Astrocyte of the hippocampus (primary cell): ENCODE measurements at regions not wholly inside any gene's neighbourhood (a gene's known extent, or its start where the extent isn't known, plus 50 kb on each side); places are given as distances from the start of the nearest gene placed in this dataset.

Experiments
- DNase-seq: peaks from one replicate; pipeline ENCODE4 v3.0.0; 2011; ENCODE audit warnings: low read depth, low spot score

- DNase-seq: no peak
Measured at GRCh38 chr2:228707846-228708245, 526.4 kb upstream of the SPHKAP start.

- DNase-seq: no peak
Measured at GRCh38 chr2:228705318-228705717, 523.8 kb upstream of the SPHKAP start.

- no peak for DNase-seq
Measured at GRCh38 chr2:228703152-228703551, 521.7 kb upstream of the SPHKAP start.

- DNase-seq: no peak
Measured at GRCh38 chr2:228701506-228701905, 520.0 kb upstream of the SPHKAP start.

- peak; percentile 66 for DNase-seq
Measured at GRCh38 chr2:228700638-228701037, 519.2 kb upstream of the SPHKAP start.

- DNase-seq: no peak
Measured at GRCh38 chr2:228699888-228700287, 518.4 kb upstream of the SPHKAP start.

- peak; percentile 27 for DNase-seq
Measured at GRCh38 chr2:228699400-228699799, 517.9 kb upstream of the SPHKAP start.

GRCh38 chr2:228698963-228699362 lies 517.5 kb upstream of the SPHKAP start:
- DNase-seq: no peak

- DNase-seq: no peak
Measured at GRCh38 chr2:228697456-228697855, 516.0 kb upstream of the SPHKAP start.

- DNase-seq: no peak
Measured at GRCh38 chr2:228690681-228691080, 509.2 kb upstream of the SPHKAP start.

GRCh38 chr2:228689053-228689452 lies 507.6 kb upstream of the SPHKAP start:
- DNase-seq: peak; percentile 53

GRCh38 chr2:228688007-228688645 lies 506.6 kb upstream of the SPHKAP start:
- DNase-seq: no peak

- DNase-seq: no peak
Measured at GRCh38 chr2:228681979-228682378, 500.5 kb upstream of the SPHKAP start.

GRCh38 chr2:228681426-228681825 lies 499.9 kb upstream of the SPHKAP start:
- peak; percentile 67 for DNase-seq

GRCh38 chr2:228678110-228678509 lies 496.6 kb upstream of the SPHKAP start:
- DNase-seq: no peak

GRCh38 chr2:228675646-228676045 lies 494.2 kb upstream of the SPHKAP start:
- no peak for DNase-seq

GRCh38 chr2:228675091-228675490 lies 493.6 kb upstream of the SPHKAP start:
- peak; percentile 14 for DNase-seq

GRCh38 chr2:228673876-228674554 lies 492.5 kb upstream of the SPHKAP start:
- no peak for DNase-seq

- DNase-seq: no peak
Measured at GRCh38 chr2:228669690-228670089, 488.2 kb upstream of the SPHKAP start.

GRCh38 chr2:228665232-228665631 lies 483.7 kb upstream of the SPHKAP start:
- no peak for DNase-seq

GRCh38 chr2:228658998-228659397 lies 477.5 kb upstream of the SPHKAP start:
- DNase-seq: peak; percentile 61

GRCh38 chr2:228657807-228658402 lies 476.4 kb upstream of the SPHKAP start:
- DNase-seq: peak; percentile 37

- no peak for DNase-seq
Measured at GRCh38 chr2:228655331-228655730, 473.8 kb upstream of the SPHKAP start.
